ENCODE measurements at regions not wholly inside any gene's neighbourhood (a gene's known extent, or its start where the extent isn't known, plus 50 kb on each side); places are given as distances from the start of the nearest gene placed in this dataset.

GRCh38 chr11:134554861-134555260 lies 142.8 kb upstream of the B3GAT1 start:
- Histone ChIP-seq H3K4me1 (ENCODE audit: control insufficient read depth in 1 of 2, insufficient read depth in 2 of 2, low read length in 2 of 2) (no peaks in the 10 kb centered on the region), H3K36me3 (ENCODE audit: control insufficient read depth in 1 of 2, insufficient read depth in 2 of 2, low read length in 1 of 2) (no peaks in the 10 kb centered on the region), H3K4me3 (ENCODE audit: low read length in 2 of 2) (no peak overlapping the region), H3K27ac (ENCODE audit: low read depth in 1 of 2, low read length in 2 of 2) (no peak overlapping the region), H3K27me3 (ENCODE audit: control insufficient read depth in 1 of 2, insufficient read depth in 2 of 2, low read length in 1 of 2) (no peaks in the 10 kb centered on the region), H3K9me3 (ENCODE audit: control insufficient read depth, low read length) (no peaks in the 10 kb centered on the region)
- 83 to 86% methylated on average over 3 of the region's 3 CpGs for WGBS, 2 donors
- ATAC-seq (ENCODE audit: low FRiP score) (no peak), DNase-seq (peak in 1 of 2 donors; percentile 9)
- intact Hi-C loops (cut with DNase I): no loop called here

GRCh38 chr11:134554106-134554505 lies 142.1 kb upstream of the B3GAT1 start:
- H3K4me3 ChIP-seq (ENCODE audit: low read length in 2 of 2): no peak overlapping the region
- no peak for ATAC-seq (ENCODE audit: low FRiP score)
- H3K27me3 ChIP-seq (ENCODE audit: control insufficient read depth in 1 of 2, insufficient read depth in 2 of 2, low read length in 1 of 2): no peaks in the 10 kb centered on the region
- H3K27ac ChIP-seq (ENCODE audit: low read depth in 1 of 2, low read length in 2 of 2): no peak overlapping the region
- peak in 1 of 2 donors; percentile 40 for DNase-seq
- no peaks in the 10 kb centered on the region for H3K9me3 ChIP-seq (ENCODE audit: control insufficient read depth, low read length)
- intact Hi-C loops (cut with DNase I): no loop called here
- 78 to 81% methylated on average over 6 of the region's 6 CpGs for WGBS, 2 donors
- H3K36me3 ChIP-seq (ENCODE audit: control insufficient read depth in 1 of 2, insufficient read depth in 2 of 2, low read length in 1 of 2): no peaks in the 10 kb centered on the region
- H3K4me1 ChIP-seq (ENCODE audit: control insufficient read depth in 1 of 2, insufficient read depth in 2 of 2, low read length in 2 of 2): no peaks in the 10 kb centered on the region

DNA sequence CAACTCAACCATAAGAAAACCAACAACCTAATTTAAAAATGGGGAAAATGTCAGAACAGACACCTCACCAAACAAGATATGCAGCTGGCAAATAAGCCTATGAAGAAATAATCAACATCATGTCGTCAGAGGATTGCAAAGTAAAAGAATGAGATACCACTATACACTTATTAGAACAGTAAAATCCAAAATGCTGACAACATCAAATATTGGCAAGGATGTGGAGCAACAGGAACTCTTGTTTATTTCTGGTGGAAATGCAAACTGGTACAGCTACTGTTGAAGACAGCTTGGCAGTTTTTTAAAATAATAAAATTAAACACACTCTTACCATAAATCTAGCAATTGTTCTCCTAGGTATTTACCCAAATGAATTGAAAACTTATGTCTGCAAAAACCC lies 140.7 kb upstream of the B3GAT1 start:
- no peak for DNase-seq
- Histone ChIP-seq H3K36me3 (ENCODE audit: control insufficient read depth in 1 of 2, insufficient read depth in 2 of 2, low read length in 1 of 2) (no peaks in the 10 kb centered on the region), H3K27ac (ENCODE audit: low read depth in 1 of 2, low read length in 2 of 2) (no peak overlapping the region), H3K27me3 (ENCODE audit: control insufficient read depth in 1 of 2, insufficient read depth in 2 of 2, low read length in 1 of 2) (no peaks in the 10 kb centered on the region), H3K4me3 (ENCODE audit: low read length in 2 of 2) (no peak overlapping the region), H3K4me1 (ENCODE audit: control insufficient read depth in 1 of 2, insufficient read depth in 2 of 2, low read length in 2 of 2) (no peaks in the 10 kb centered on the region), H3K9me3 (ENCODE audit: control insufficient read depth, low read length) (no peaks in the 10 kb centered on the region)
- no peak for ATAC-seq (ENCODE audit: low FRiP score)
- intact Hi-C loops (cut with DNase I): no loop called here
- 58 to 69% methylated on average over 1 of the region's 1 CpG for WGBS, 2 donors

GRCh38 chr11:134545521-134545920 lies 133.5 kb upstream of the B3GAT1 start:
- intact Hi-C loops (cut with DNase I): no loop called here
- Histone ChIP-seq H3K9me3 (ENCODE audit: control insufficient read depth, low read length) (no peaks in the 10 kb centered on the region), H3K36me3 (ENCODE audit: control insufficient read depth in 1 of 2, insufficient read depth in 2 of 2, low read length in 1 of 2) (no peaks in the 10 kb centered on the region), H3K4me3 (ENCODE audit: low read length in 2 of 2) (no peak overlapping the region), H3K27me3 (ENCODE audit: control insufficient read depth in 1 of 2, insufficient read depth in 2 of 2, low read length in 1 of 2) (no peaks in the 10 kb centered on the region), H3K4me1 (ENCODE audit: control insufficient read depth in 1 of 2, insufficient read depth in 2 of 2, low read length in 2 of 2) (no peaks in the 10 kb centered on the region), H3K27ac (ENCODE audit: low read depth in 1 of 2, low read length in 2 of 2) (no peak overlapping the region)
- ATAC-seq (ENCODE audit: low FRiP score) (no peak), DNase-seq (no peak)
- WGBS, 2 donors: 75 to 76% methylated on average over 5 of the region's 5 CpGs

GRCh38 chr11:134544095-134544815 lies 132.2 kb upstream of the B3GAT1 start:
- H3K4me3 ChIP-seq (ENCODE audit: low read length in 2 of 2): no peak overlapping the region
- no peaks in the 10 kb centered on the region for H3K36me3 ChIP-seq (ENCODE audit: control insufficient read depth in 1 of 2, insufficient read depth in 2 of 2, low read length in 1 of 2)
- H3K27ac ChIP-seq (ENCODE audit: low read depth in 1 of 2, low read length in 2 of 2): no peak overlapping the region
- intact Hi-C loops (cut with DNase I): no loop called here
- H3K9me3 ChIP-seq (ENCODE audit: control insufficient read depth, low read length): no peaks in the 10 kb centered on the region
- H3K4me1 ChIP-seq (ENCODE audit: control insufficient read depth in 1 of 2, insufficient read depth in 2 of 2, low read length in 2 of 2): no peaks in the 10 kb centered on the region
- ATAC-seq (ENCODE audit: low FRiP score): no peak
- DNase-seq: no peak
- H3K27me3 ChIP-seq (ENCODE audit: control insufficient read depth in 1 of 2, insufficient read depth in 2 of 2, low read length in 1 of 2): no peaks in the 10 kb centered on the region
- whole genome bisulfite sequencing, 2 donors: 82 to 83% methylated on average over 14 of the region's 14 CpGs

DNA sequence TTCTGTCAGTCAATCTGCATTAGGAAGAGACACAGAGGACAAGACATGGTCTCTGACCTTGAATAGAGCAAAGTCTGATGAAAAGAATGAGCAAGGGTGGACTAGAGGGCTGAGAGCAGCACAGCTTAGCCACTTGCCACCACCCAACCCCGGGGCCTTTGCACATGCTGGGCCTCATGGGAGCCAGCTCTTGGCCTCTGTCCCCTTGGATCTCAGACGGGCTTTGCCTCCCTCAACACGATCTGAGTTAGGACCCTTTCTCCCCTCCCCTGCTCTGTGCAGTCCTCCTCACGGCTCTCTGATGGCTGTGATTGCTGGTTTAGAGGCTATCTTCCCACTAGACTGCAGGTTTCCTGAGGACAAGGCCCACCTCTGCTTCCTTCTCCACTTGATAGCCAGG lies 131.6 kb upstream of the B3GAT1 start:
- 79 to 80% methylated on average over 4 of the region's 4 CpGs for WGBS, 2 donors
- Histone ChIP-seq H3K27me3 (ENCODE audit: control insufficient read depth in 1 of 2, insufficient read depth in 2 of 2, low read length in 1 of 2) (no peaks in the 10 kb centered on the region), H3K4me1 (ENCODE audit: control insufficient read depth in 1 of 2, insufficient read depth in 2 of 2, low read length in 2 of 2) (no peaks in the 10 kb centered on the region)

DNA sequence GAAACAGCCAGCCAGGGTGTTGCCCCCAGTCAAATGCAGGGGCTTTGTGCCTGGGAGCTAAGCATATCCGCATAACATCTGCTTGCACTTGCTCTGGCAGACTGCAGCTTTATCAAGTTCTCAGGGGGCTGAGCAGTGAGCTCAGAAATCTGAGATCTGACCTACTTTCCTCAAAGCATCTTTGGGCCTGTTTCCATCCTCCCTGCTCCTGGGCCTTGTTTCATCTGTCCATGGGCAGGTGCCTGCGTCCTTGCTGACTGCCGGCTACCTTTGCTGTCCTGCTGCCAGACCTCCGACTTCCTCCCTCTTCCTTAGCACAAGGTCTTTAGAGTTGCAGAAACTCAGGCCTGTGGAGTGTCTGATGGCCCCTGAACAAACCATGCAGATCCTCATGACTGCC lies 131.2 kb upstream of the B3GAT1 start:
- H3K27me3 ChIP-seq (ENCODE audit: control insufficient read depth in 1 of 2, insufficient read depth in 2 of 2, low read length in 1 of 2): no peaks in the 10 kb centered on the region
- intact Hi-C loops (cut with DNase I): no loop called here
- DNase-seq: no peak
- no peak for ATAC-seq (ENCODE audit: low FRiP score)
- no peaks in the 10 kb centered on the region for H3K4me1 ChIP-seq (ENCODE audit: control insufficient read depth in 1 of 2, insufficient read depth in 2 of 2, low read length in 2 of 2)
- H3K4me3 ChIP-seq (ENCODE audit: low read length in 2 of 2): no peak overlapping the region
- H3K36me3 ChIP-seq (ENCODE audit: control insufficient read depth in 1 of 2, insufficient read depth in 2 of 2, low read length in 1 of 2): no peaks in the 10 kb centered on the region
- H3K27ac ChIP-seq (ENCODE audit: low read depth in 1 of 2, low read length in 2 of 2): no peak overlapping the region
- no peaks in the 10 kb centered on the region for H3K9me3 ChIP-seq (ENCODE audit: control insufficient read depth, low read length)
- WGBS, 2 donors: 78 to 83% methylated on average over 4 of the region's 4 CpGs

More for the DNA sequence above, 131.6 kb upstream of the B3GAT1 start:
- Histone ChIP-seq H3K36me3 (ENCODE audit: control insufficient read depth in 1 of 2, insufficient read depth in 2 of 2, low read length in 1 of 2) (no peaks in the 10 kb centered on the region), H3K9me3 (ENCODE audit: control insufficient read depth, low read length) (no peaks in the 10 kb centered on the region), H3K4me3 (ENCODE audit: low read length in 2 of 2) (no peak overlapping the region), H3K27ac (ENCODE audit: low read depth in 1 of 2, low read length in 2 of 2) (no peak overlapping the region)
- intact Hi-C loops (cut with DNase I): no loop called here
- ATAC-seq (ENCODE audit: low FRiP score): peak; percentile 34
- no peak for DNase-seq

DNA sequence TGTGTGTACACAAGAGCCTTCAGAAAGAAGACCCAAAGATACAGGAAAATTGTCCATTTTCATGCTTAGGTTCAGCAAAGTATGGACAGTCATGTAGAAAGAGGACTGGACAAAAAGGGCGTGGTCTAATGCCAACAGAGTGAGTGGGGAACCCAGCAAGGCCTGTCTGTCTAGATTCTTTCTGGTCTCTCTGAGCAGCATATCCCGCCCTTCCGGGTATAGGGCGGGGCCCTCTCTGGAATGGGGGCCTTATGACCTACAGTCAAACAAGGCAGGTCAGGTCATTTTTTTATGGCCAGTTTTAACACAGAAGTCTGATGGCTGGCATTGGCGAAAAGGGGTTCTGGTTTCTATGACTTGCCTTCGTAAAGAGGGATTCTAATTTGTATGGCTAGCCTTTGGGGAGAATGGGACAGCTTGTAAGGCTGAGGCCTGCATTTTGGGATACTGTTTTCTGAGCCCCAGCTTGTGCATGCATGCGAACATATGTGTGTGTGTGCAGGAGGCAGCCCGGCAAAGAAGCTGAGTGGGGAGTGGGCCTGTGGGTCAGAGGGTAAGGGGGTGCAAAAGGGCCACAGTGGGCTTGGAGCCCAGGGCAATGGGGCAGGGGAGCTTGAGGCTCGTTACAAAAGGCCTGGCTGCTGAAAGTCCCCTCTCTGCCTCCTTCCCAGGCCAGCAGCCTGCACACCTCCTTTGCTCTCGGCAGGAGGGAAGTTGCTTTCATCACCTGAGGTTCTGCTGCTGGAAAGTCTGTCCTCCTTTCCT lies 130.5 kb upstream of the B3GAT1 start:
- 80 to 88% methylated on average over 10 of the region's 10 CpGs for WGBS, 2 donors

GRCh38 chr11:134541951-134542350 lies 129.9 kb upstream of the B3GAT1 start:
- 93 to 95% methylated on average over 4 of the region's 4 CpGs for WGBS, 2 donors
- no peak overlapping the region for H3K4me3 ChIP-seq (ENCODE audit: low read length in 2 of 2)
- no peaks in the 10 kb centered on the region for H3K36me3 ChIP-seq (ENCODE audit: control insufficient read depth in 1 of 2, insufficient read depth in 2 of 2, low read length in 1 of 2)
- intact Hi-C loops (cut with DNase I): no loop called here
- no peaks in the 10 kb centered on the region for H3K4me1 ChIP-seq (ENCODE audit: control insufficient read depth in 1 of 2, insufficient read depth in 2 of 2, low read length in 2 of 2)
- DNase-seq (no peak), ATAC-seq (ENCODE audit: low FRiP score) (no peak)
- no peaks in the 10 kb centered on the region for H3K9me3 ChIP-seq (ENCODE audit: control insufficient read depth, low read length)
- H3K27me3 ChIP-seq (ENCODE audit: control insufficient read depth in 1 of 2, insufficient read depth in 2 of 2, low read length in 1 of 2): no peaks in the 10 kb centered on the region
- H3K27ac ChIP-seq (ENCODE audit: low read depth in 1 of 2, low read length in 2 of 2): no peak overlapping the region

More for the DNA sequence above, 130.5 kb upstream of the B3GAT1 start:
- ATAC-seq (ENCODE audit: low FRiP score) (no peak), DNase-seq (no peak)
- intact Hi-C loops (cut with DNase I): no loop called here
- H3K27ac ChIP-seq (ENCODE audit: low read depth in 1 of 2, low read length in 2 of 2): no peak overlapping the region
- H3K4me1 ChIP-seq (ENCODE audit: control insufficient read depth in 1 of 2, insufficient read depth in 2 of 2, low read length in 2 of 2): no peaks in the 10 kb centered on the region
- H3K27me3 ChIP-seq (ENCODE audit: control insufficient read depth in 1 of 2, insufficient read depth in 2 of 2, low read length in 1 of 2): no peaks in the 10 kb centered on the region
- no peak overlapping the region for H3K4me3 ChIP-seq (ENCODE audit: low read length in 2 of 2)
- H3K9me3 ChIP-seq (ENCODE audit: control insufficient read depth, low read length): no peaks in the 10 kb centered on the region
- no peaks in the 10 kb centered on the region for H3K36me3 ChIP-seq (ENCODE audit: control insufficient read depth in 1 of 2, insufficient read depth in 2 of 2, low read length in 1 of 2)

Measured in aorta (tissue), 5 donors.